ENCODE measurements at regions not wholly inside any gene's neighbourhood (a gene's known extent, or its start where the extent isn't known, plus 50 kb on each side); places are given as distances from the start of the nearest gene placed in this dataset.

GRCh38 chr3:180283251-180283650 is 246.5 kb upstream of the PEX5L start (continued):
- TF ChIP-seq CTCF (conservative IDR thresholded peaks at IDR 0.05; ENCODE audit: low read depth in 2 of 2): no peak

GRCh38 chr3:180284331-180285110 is 247.8 kb upstream of the PEX5L start:
- no peak overlapping the region for H3K27ac Mint-ChIP-seq
- H3K9me3 Mint-ChIP-seq: no peaks in the 10 kb centered on the region
- H3K27me3 Mint-ChIP-seq (ENCODE audit: insufficient read depth, low read depth, poor library complexity): peaks cover 3% of the 10 kb centered on the region
- TF ChIP-seq REST (IDR thresholded peaks at IDR 0.05; ENCODE audit: unreplicated experiment): no peak
- TF ChIP-seq, protein P1, sequence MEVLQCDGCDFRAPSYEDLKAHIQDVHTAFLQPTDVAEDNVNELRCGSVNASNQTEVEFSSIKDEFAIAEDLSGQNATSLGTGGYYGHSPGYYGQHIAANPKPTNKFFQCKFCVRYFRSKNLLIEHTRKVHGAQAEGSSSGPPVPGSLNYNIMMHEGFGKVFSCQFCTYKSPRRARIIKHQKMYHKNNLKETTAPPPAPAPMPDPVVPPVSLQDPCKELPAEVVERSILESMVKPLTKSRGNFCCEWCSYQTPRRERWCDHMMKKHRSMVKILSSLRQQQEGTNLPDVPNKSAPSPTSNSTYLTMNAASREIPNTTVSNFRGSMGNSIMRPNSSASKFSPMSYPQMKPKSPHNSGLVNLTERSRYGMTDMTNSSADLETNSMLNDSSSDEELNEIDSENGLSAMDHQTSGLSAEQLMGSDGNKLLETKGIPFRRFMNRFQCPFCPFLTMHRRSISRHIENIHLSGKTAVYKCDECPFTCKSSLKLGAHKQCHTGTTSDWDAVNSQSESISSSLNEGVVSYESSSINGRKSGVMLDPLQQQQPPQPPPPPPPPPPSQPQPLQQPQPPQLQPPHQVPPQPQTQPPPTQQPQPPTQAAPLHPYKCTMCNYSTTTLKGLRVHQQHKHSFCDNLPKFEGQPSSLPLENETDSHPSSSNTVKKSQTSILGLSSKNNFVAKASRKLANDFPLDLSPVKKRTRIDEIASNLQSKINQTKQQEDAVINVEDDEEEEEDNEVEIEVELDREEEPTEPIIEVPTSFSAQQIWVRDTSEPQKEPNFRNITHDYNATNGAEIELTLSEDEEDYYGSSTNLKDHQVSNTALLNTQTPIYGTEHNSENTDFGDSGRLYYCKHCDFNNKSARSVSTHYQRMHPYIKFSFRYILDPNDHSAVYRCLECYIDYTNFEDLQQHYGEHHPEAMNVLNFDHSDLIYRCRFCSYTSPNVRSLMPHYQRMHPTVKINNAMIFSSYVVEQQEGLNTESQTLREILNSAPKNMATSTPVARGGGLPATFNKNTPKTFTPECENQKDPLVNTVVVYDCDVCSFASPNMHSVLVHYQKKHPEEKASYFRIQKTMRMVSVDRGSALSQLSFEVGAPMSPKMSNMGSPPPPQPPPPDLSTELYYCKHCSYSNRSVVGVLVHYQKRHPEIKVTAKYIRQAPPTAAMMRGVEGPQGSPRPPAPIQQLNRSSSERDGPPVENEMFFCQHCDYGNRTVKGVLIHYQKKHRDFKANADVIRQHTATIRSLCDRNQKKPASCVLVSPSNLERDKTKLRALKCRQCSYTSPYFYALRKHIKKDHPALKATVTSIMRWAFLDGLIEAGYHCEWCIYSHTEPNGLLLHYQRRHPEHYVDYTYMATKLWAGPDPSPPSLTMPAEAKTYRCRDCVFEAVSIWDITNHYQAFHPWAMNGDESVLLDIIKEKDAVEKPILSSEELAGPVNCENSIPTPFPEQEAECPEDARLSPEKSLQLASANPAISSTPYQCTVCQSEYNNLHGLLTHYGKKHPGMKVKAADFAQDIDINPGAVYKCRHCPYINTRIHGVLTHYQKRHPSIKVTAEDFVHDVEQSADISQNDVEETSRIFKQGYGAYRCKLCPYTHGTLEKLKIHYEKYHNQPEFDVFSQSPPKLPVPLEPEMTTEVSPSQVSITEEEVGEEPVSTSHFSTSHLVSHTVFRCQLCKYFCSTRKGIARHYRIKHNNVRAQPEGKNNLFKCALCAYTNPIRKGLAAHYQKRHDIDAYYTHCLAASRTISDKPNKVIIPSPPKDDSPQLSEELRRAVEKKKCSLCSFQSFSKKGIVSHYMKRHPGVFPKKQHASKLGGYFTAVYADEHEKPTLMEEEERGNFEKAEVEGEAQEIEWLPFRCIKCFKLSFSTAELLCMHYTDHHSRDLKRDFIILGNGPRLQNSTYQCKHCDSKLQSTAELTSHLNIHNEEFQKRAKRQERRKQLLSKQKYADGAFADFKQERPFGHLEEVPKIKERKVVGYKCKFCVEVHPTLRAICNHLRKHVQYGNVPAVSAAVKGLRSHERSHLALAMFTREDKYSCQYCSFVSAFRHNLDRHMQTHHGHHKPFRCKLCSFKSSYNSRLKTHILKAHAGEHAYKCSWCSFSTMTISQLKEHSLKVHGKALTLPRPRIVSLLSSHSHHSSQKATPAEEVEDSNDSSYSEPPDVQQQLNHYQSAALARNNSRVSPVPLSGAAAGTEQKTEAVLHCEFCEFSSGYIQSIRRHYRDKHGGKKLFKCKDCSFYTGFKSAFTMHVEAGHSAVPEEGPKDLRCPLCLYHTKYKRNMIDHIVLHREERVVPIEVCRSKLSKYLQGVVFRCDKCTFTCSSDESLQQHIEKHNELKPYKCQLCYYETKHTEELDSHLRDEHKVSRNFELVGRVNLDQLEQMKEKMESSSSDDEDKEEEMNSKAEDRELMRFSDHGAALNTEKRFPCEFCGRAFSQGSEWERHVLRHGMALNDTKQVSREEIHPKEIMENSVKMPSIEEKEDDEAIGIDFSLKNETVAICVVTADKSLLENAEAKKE (CRISPR knock-in tag; IDR thresholded peaks at IDR 0.05): no peak
- TF ChIP-seq CREB1 (CRISPR knock-in tag; IDR thresholded peaks at IDR 0.05; ENCODE audit: low read depth): no peak
- TF ChIP-seq ZNF331 (CRISPR knock-in tag; IDR thresholded peaks at IDR 0.05; ENCODE audit: low read depth): no peak
- TF ChIP-seq JUNB (IDR thresholded peaks at IDR 0.05; ENCODE audit: unreplicated experiment): no peak
- TF ChIP-seq ZNF114 (CRISPR knock-in tag; IDR thresholded peaks at IDR 0.05): no peak
- TF ChIP-seq EZH2phosphoT487 (IDR thresholded peaks at IDR 0.05; ENCODE audit: unreplicated experiment): no peak
- no peak for TF ChIP-seq POLR2AphosphoS5 (IDR thresholded peaks at IDR 0.05; ENCODE audit: low read depth)
- TF ChIP-seq CTCF (conservative IDR thresholded peaks at IDR 0.05; ENCODE audit: low read depth in 2 of 2): no peak
- no peak for TF ChIP-seq STAT1 (IDR thresholded peaks at IDR 0.05; ENCODE audit: unreplicated experiment)
- TF ChIP-seq NANOG (IDR thresholded peaks at IDR 0.05; ENCODE audit: borderline replicate concordance): no peak

More at GRCh38 chr3:180284331-180285110, 247.8 kb upstream of the PEX5L start:
- no peaks in the 10 kb centered on the region for H3K36me3 ChIP-seq (ENCODE audit: insufficient read depth)
- H3K4me1 ChIP-seq (ENCODE audit: insufficient read depth): no peaks in the 10 kb centered on the region
- H3K4me3 ChIP-seq: no peak overlapping the region
- H4K20me1 ChIP-seq (replicated peaks; ENCODE audit: insufficient read depth): no peaks in the 10 kb centered on the region
- Mint-ChIP-seq H3K4me3 (no peak overlapping the region), H3K4me1 (no peaks in the 10 kb centered on the region), H3K36me3 (ENCODE audit: low read depth) (no peaks in the 10 kb centered on the region)
- no peak overlapping the region for H2AFZ ChIP-seq
- H3K79me2 ChIP-seq (replicated peaks; ENCODE audit: insufficient read depth): no peaks in the 10 kb centered on the region
- DNase-seq (ENCODE audit: low spot score) (no peak), ATAC-seq (no peak)
- H3K9me2 ChIP-seq (ENCODE audit: insufficient read depth): peaks cover 7% of the 10 kb centered on the region; the same call in 1 of the 2 replicates
- H3K27ac ChIP-seq (ENCODE audit: low read depth): no peak overlapping the region
- H3K4me2 ChIP-seq: no peak overlapping the region
- H3K27me3 ChIP-seq (ENCODE audit: insufficient read depth): no peaks in the 10 kb centered on the region
- H3F3A ChIP-seq (replicated peaks; ENCODE audit: low read depth): no peaks in the 10 kb centered on the region

Data from GM23338 (cell line).